SK-N-SH treated with all-trans-retinoic acid at 6 μM for 48 hours (cell line): ENCODE measurements at regions not wholly inside any gene's neighbourhood (a gene's known extent, or its start where the extent isn't known, plus 50 kb on each side); places are given as distances from the start of the nearest gene placed in this dataset.

Source experiments
- ATAC-seq: fragments of 200-7000 bp; cut with Tn5 transposase; 3 replicates; pipeline ENCODE4 v1.9.1; 2020; ENCODE audit warnings: mild to moderate bottlenecking, moderate library complexity
- BACH2 ChIP-seq: fragments of 250-450 bp; sonication (Bioruptor Pico); IDR thresholded peaks from 2 replicates; pipeline ENCODE4 v1.9.0; 2021; ENCODE audit warnings: mild to moderate bottlenecking, borderline replicate concordance
- CREB5 ChIP-seq: fragments of 250-450 bp; sonication (Bioruptor Pico); IDR thresholded peaks from 2 replicates; pipeline ENCODE4 v1.5.1; 2020; ENCODE audit warnings: low read depth, mild to moderate bottlenecking, moderate library complexity
- CSDC2 ChIP-seq: fragments of 250-450 bp; sonication (Bioruptor Pico); IDR thresholded peaks from 2 replicates; pipeline ENCODE4 v1.5.0; 2020; ENCODE audit warnings: mild to moderate bottlenecking, moderate library complexity
- CSRNP3 ChIP-seq: fragments of 250-450 bp; sonication (Bioruptor Pico); IDR thresholded peaks from 2 replicates; pipeline ENCODE4 v1.5.1; 2021; ENCODE audit warnings: mild to moderate bottlenecking, moderate library complexity
- GLIS3 ChIP-seq: fragments of 250-450 bp; sonication (Bioruptor Pico); IDR thresholded peaks from 2 replicates; pipeline ENCODE4 v1.5.0; 2020; ENCODE audit warnings: mild to moderate bottlenecking, moderate library complexity
- OSR1 ChIP-seq: fragments of 250-450 bp; sonication (Bioruptor Pico); IDR thresholded peaks from 2 replicates; pipeline ENCODE4 v1.8.0; 2022; ENCODE audit warnings: moderate library complexity, mild to moderate bottlenecking, inconsistent platforms
- PATZ1 ChIP-seq: fragments of 250-450 bp; sonication (Bioruptor Pico); IDR thresholded peaks from 2 replicates; pipeline ENCODE4 v1.8.0; 2020; ENCODE audit warnings: mild to moderate bottlenecking, moderate library complexity, borderline replicate concordance
- POU6F1 ChIP-seq: fragments of 250-450 bp; sonication (Bioruptor Pico); IDR thresholded peaks from 2 replicates; pipeline ENCODE4 v1.8.0; 2021; ENCODE audit warnings: low read depth, mild to moderate bottlenecking, moderate library complexity, borderline replicate concordance
- PPARA ChIP-seq: fragments of 250-450 bp; sonication (Bioruptor Pico); IDR thresholded peaks from 2 replicates; pipeline ENCODE4 v1.5.0; 2020; ENCODE audit warnings: mild to moderate bottlenecking, borderline replicate concordance
- RARB ChIP-seq: fragments of 250-450 bp; sonication (Bioruptor Pico); IDR thresholded peaks from 2 replicates; pipeline ENCODE4 v1.8.0; 2021; ENCODE audit warnings: mild to moderate bottlenecking, moderate library complexity
- SNAI2 ChIP-seq: fragments of 250-450 bp; sonication (Bioruptor Pico); IDR thresholded peaks from 2 replicates; pipeline ENCODE4 v1.5.0; 2020; ENCODE audit warnings: mild to moderate bottlenecking, moderate library complexity
- TCF4 ChIP-seq: fragments of 250-450 bp; sonication (Bioruptor Pico); IDR thresholded peaks from 2 replicates; pipeline ENCODE4 v1.8.0; 2021; ENCODE audit warnings: mild to moderate bottlenecking, moderate library complexity, borderline replicate concordance
- TOX ChIP-seq: fragments of 250-450 bp; sonication (Bioruptor Pico); IDR thresholded peaks from 2 replicates; pipeline ENCODE4 v1.8.0; 2021; ENCODE audit warnings: mild to moderate bottlenecking, moderate library complexity, borderline replicate concordance
- TSHZ2 ChIP-seq: fragments of 250-450 bp; sonication (Bioruptor Pico); IDR thresholded peaks from 2 replicates; pipeline ENCODE4 v1.5.0; 2020; ENCODE audit warnings: mild to moderate bottlenecking, moderate library complexity
- ZFP3 ChIP-seq: fragments of 250-450 bp; sonication (Bioruptor Pico); IDR thresholded peaks from 2 replicates; pipeline ENCODE4 v1.5.0; 2020; ENCODE audit warnings: mild to moderate bottlenecking, moderate library complexity
- ZFP30 ChIP-seq: fragments of 450-650 bp; formaldehyde crosslinking; IDR thresholded peaks from 2 replicates; pipeline ENCODE4 v1.5.0; 2022; ENCODE audit warnings: mild to moderate bottlenecking, moderate library complexity
- ZNF565 ChIP-seq: fragments of 450-650 bp; formaldehyde crosslinking; conservative IDR thresholded peaks from 2 replicates; pipeline ENCODE4 v1.5.0; 2020; ENCODE audit warnings: low read depth, mild to moderate bottlenecking, moderate library complexity
- ZNF70 ChIP-seq: fragments of 450-650 bp; formaldehyde crosslinking; IDR thresholded peaks from 2 replicates; pipeline ENCODE4 v1.5.0; 2020; ENCODE audit warnings: mild to moderate bottlenecking, moderate library complexity
- ZNF8 ChIP-seq: fragments of 450-650 bp; formaldehyde crosslinking; IDR thresholded peaks from 2 replicates; pipeline ENCODE4 v1.5.0; 2020; ENCODE audit warnings: mild to moderate bottlenecking, moderate library complexity

GRCh38 chr15:69742361-69742760, 289.7 kb downstream of the RPLP1 start (continued):
- TF ChIP-seq CSDC2 (CRISPR knock-in tag) (no peak), ZNF70 (no peak), RARB (CRISPR knock-in tag) (no peak), PATZ1 (CRISPR knock-in tag) (no peak)

GRCh38 chr15:69743091-69743490, 290.5 kb downstream of the RPLP1 start:
- no peak for ATAC-seq
- TF ChIP-seq ZNF70 (no peak), BACH2 (CRISPR knock-in tag) (no peak), PPARA (no peak), PATZ1 (CRISPR knock-in tag) (no peak), CREB5 (no peak), GLIS3 (CRISPR knock-in tag) (no peak), CSDC2 (CRISPR knock-in tag) (no peak), SNAI2 (no peak), TOX (CRISPR knock-in tag) (no peak), ZNF565 (CRISPR knock-in tag) (no peak), ZNF8 (no peak), POU6F1 (no peak), TSHZ2 (CRISPR knock-in tag) (no peak), ZFP30 (no peak), CSRNP3 (no peak), ZFP3 (CRISPR knock-in tag) (no peak), OSR1 (CRISPR knock-in tag) (no peak)

- no peak for ATAC-seq
- TF ChIP-seq PPARA (no peak), ZNF70 (no peak), TSHZ2 (CRISPR knock-in tag) (no peak), TOX (CRISPR knock-in tag) (no peak), TCF4 (CRISPR knock-in tag) (no peak), PATZ1 (CRISPR knock-in tag) (no peak), POU6F1 (no peak)
Measured at GRCh38 chr15:69744391-69745162, 292.0 kb downstream of the RPLP1 start.
